Uterus (tissue), 3 donors: ENCODE measurements at regions not wholly inside any gene's neighbourhood (a gene's known extent, or its start where the extent isn't known, plus 50 kb on each side); places are given as distances from the start of the nearest gene placed in this dataset.

Source experiments
- DNase-seq, 2 donors: peaks; one replicate each; pipeline ENCODE4 v3.0.0-alpha.2; 2019 to 2020
- H3K27ac ChIP-seq, 2 donors: fragments of 200-600 bp; sonication (generic); 1 replicate in 1 of 2; 2 replicates in 1 of 2; pipeline ENCODE4 v1.5.1; 2016 to 2018
- H3K27me3 ChIP-seq, 2 donors: fragments of 200-600 bp; sonication (generic); one replicate each; pipeline ENCODE4 v1.5.1; 2018 to 2019; ENCODE audit warnings: control low read depth in 1 of 2
- H3K36me3 ChIP-seq, 2 donors: fragments of 200-600 bp; sonication (generic); one replicate each; pipeline ENCODE4 v1.5.1; 2019; ENCODE audit warnings: control low read depth in 1 of 2
- H3K4me1 ChIP-seq, 2 donors: fragments of 200-600 bp; sonication (generic); one replicate each; pipeline ENCODE4 v1.5.1; 2018 to 2019; ENCODE audit warnings: control low read depth in 1 of 2
- H3K4me3 ChIP-seq, 2 donors: fragments of 200-600 bp; sonication (generic); 1 replicate in 1 of 2; 2 replicates in 1 of 2; pipeline ENCODE4 v1.5.1; 2018 to 2019; ENCODE audit warnings: mild to moderate bottlenecking in 1 of 2
- H3K9me3 ChIP-seq, 2 donors: fragments of 200-600 bp; sonication (generic); one replicate each; pipeline ENCODE4 v1.5.1; 2019; ENCODE audit warnings: control low read depth in 1 of 2
- POLR2A ChIP-seq, 2 donors: fragments of 450-650 bp; IDR thresholded peaks; one replicate each; pipeline ENCODE4 v1.6.1; 2016; ENCODE audit warnings: antibody characterized with exemption in 2 of 2, mild to moderate bottlenecking in 1 of 2, moderate library complexity in 1 of 2
- intact Hi-C: fragments of 100-400 bp; cut with DNase I; formaldehyde crosslinking; loops from one replicate; pipeline ENCODE4 v1.15.1; 2023; ENCODE audit warnings: low total_unique reads
- TF ChIP-seq, protein P1 (sequence below), 4 experiments: fragments of 200-600 bp in 2 of 4; fragments of 450-650 bp in 2 of 4; sonication (generic) in 2 of 4; IDR thresholded peaks; one replicate each; pipeline ENCODE4 v1.5.1; 2016 to 2019; ENCODE audit warnings: antibody characterized with exemption in 4 of 4, mild to moderate bottlenecking in 2 of 4, moderate library complexity in 1 of 4
- donor health status: DM: yes; HTN: yes; CAD: no.

DNA sequence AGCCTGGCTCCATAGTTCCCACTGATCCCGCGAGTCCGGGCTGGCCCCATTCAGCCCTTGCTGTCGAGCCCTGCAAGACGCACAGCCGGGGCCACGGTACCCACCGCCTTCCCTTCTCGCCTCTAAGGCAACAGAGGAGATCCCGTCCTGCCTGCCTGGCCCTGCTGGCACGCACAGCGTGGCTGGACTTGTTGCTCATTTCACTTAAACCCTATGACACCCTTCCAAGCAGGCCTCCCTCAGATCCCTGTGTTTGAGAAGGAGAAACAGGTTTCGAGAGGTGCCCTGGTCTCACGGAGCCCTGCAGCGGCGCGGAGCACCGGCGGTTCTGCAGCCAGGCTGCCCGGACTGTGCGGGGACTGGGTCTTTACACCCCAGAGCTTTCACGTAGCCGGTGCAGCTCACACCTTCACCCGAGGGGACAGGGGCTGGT lies 1048.4 kb downstream of the BRD1 start:
- no peak overlapping the region for H3K4me3 ChIP-seq
- H3K4me1 ChIP-seq, result no peaks in the 10 kb centered on the region
- no peaks in the 10 kb centered on the region for H3K9me3 ChIP-seq
- no peaks in the 10 kb centered on the region for H3K27me3 ChIP-seq
- TF ChIP-seq, protein P1, sequence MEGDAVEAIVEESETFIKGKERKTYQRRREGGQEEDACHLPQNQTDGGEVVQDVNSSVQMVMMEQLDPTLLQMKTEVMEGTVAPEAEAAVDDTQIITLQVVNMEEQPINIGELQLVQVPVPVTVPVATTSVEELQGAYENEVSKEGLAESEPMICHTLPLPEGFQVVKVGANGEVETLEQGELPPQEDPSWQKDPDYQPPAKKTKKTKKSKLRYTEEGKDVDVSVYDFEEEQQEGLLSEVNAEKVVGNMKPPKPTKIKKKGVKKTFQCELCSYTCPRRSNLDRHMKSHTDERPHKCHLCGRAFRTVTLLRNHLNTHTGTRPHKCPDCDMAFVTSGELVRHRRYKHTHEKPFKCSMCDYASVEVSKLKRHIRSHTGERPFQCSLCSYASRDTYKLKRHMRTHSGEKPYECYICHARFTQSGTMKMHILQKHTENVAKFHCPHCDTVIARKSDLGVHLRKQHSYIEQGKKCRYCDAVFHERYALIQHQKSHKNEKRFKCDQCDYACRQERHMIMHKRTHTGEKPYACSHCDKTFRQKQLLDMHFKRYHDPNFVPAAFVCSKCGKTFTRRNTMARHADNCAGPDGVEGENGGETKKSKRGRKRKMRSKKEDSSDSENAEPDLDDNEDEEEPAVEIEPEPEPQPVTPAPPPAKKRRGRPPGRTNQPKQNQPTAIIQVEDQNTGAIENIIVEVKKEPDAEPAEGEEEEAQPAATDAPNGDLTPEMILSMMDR (IDR thresholded peaks at IDR 0.05), result no peak
- TF ChIP-seq POLR2A (IDR thresholded peaks at IDR 0.05), result no peak
- no peak overlapping the region for H3K27ac ChIP-seq
- H3K36me3 ChIP-seq, result no peaks in the 10 kb centered on the region
- no peak for DNase-seq
- intact Hi-C loops, result no loop called here

DNA sequence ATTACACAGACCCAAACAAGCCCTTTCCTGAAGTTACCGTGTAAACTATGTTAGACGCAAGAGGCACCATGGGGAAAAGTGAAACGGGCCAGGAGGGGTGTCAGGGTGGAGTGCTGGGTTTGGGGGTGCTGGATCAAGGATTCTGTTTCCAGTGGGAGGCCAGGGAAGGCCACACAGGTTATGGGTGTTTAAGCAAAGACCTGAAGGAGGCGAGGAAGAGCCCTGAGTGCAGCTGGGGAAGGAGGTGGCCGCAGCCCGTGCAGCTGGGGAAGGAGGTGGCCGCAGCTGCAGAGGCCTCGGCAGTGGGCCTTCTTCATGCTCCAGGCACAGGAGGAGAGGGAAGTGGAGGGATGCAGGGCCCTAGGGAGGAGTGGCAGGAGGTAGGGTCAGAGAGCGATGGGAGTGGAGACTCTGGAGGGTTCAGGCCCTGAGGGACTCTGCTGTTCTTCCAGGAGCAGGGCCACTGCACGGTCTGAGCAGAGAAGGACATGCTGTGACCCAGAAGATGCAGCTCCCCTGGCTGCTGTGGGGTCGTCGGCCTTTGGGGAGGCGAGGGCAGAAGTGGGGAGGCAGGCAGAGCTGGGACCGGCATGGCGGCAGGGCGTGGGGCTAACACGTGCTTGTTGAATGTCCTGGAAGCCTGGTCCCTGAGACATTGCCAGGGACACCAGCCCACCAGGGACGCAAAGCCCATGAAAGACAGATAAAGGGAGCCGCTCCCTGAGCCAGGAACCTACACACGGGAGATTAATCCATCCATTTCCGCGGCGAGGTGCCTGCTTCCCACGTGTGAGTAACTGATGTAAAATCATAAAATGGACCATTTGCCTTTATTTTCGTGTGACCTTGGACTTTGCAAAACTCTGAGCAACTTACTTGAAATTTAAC lies 1049.1 kb downstream of the BRD1 start:
- DNase-seq, result no peak
- Histone ChIP-seq H3K4me1 (no peaks in the 10 kb centered on the region), H3K27ac (no peak overlapping the region), H3K9me3 (no peaks in the 10 kb centered on the region), H3K27me3 (no peaks in the 10 kb centered on the region), H3K36me3 (no peaks in the 10 kb centered on the region), H3K4me3 (no peak overlapping the region)
- intact Hi-C loops, result no loop called here
- TF ChIP-seq, protein P1 (IDR thresholded peaks at IDR 0.05), result no peak
- TF ChIP-seq POLR2A (IDR thresholded peaks at IDR 0.05), result no peak

DNA sequence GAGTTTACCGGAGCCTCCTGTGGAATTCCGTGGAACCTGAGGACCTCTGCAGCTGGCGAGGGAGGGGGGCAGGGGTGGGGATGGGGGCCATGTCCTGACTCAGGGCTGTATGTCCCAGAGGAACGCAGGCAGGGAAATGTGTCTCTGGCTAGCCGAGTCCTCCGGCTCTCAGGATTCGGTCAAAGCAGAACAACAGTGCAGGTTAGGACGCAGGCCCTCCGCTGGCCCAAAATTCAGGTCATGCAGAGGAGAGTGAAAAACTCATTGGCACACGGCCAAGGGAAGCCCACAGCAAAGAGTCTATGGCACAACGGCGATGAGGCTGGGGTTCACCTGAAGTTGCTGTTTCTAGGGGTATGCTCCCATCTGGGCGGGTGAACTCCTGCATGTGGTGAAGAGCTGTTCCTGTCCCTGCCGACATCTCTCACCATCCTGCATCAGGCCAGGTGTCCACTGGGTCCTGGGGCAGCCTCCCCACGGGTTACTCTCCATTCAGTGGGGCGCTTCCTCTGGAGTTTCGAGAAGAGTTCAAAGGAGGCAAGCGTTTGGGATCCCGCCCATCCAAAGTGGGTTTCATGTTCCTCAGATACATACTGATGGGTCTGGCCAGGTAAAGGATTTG lies 1055.3 kb downstream of the BRD1 start:
- Histone ChIP-seq H3K9me3 (peaks cover 0 to 3% of the 10 kb centered on the region in 2 donors), H3K4me3 (no peak overlapping the region), H3K27ac (no peak overlapping the region), H3K4me1 (no peaks in the 10 kb centered on the region), H3K27me3 (no peaks in the 10 kb centered on the region), H3K36me3 (no peaks in the 10 kb centered on the region)
- no peak for DNase-seq
- TF ChIP-seq POLR2A (IDR thresholded peaks at IDR 0.05), result no peak
- TF ChIP-seq, protein P1 (IDR thresholded peaks at IDR 0.05), result no peak
- intact Hi-C loops, result no loop called here

DNA sequence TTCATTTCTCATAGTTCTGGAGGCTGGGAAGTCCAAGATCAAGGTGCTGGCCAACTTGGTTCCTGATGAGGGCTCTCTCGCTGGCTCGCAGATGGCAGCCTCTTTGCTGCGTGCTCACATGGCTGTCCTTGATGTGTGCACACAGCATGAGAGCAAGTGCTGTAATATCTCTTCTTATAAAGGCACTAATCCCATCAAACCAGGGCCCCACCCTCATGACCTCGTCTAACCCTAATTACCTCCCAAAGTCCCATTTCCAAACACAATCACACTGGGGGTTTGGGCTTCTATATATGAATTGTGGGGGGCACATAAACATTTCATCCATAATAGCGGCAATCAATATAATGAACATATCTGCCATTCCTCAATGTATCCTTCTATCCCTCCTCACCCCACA lies 1062.1 kb downstream of the BRD1 start:
- no peak overlapping the region for H3K27ac ChIP-seq
- H3K4me3 ChIP-seq, result no peak overlapping the region
- H3K9me3 ChIP-seq, result peaks cover 0 to 3% of the 10 kb centered on the region in 2 donors
- H3K27me3 ChIP-seq, result no peaks in the 10 kb centered on the region
- no peak for TF ChIP-seq POLR2A (IDR thresholded peaks at IDR 0.05)
- TF ChIP-seq, protein P1 (IDR thresholded peaks at IDR 0.05), result no peak
- H3K4me1 ChIP-seq, result no peaks in the 10 kb centered on the region
- H3K36me3 ChIP-seq, result no peaks in the 10 kb centered on the region
- intact Hi-C loops, result no loop called here
- DNase-seq, result no peak

DNA sequence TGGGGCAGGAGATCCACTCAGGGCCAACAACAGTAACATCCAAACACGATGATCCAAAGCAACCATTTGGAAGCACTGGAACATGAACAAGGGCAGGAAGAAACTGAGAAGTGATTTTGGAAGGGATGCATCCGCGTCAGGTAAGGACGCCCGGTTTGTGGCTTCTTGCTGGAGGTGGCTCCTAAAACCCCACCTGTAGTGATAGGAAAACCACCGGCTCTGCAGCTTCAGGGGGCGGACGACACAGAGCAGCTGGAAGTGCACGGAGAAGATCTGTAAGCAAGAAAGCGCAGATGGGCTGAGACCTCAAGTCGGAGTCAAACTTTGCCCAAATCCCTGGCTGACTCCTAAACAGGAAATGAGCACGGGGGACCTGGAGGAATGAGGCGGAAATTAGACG lies 1066.1 kb downstream of the BRD1 start:
- Histone ChIP-seq H3K9me3 (no peaks in the 10 kb centered on the region), H3K4me1 (no peaks in the 10 kb centered on the region), H3K27ac (no peak overlapping the region), H3K4me3 (no peak overlapping the region), H3K36me3 (no peaks in the 10 kb centered on the region), H3K27me3 (no peaks in the 10 kb centered on the region)
- TF ChIP-seq, protein P1 (IDR thresholded peaks at IDR 0.05), result no peak
- no peak for TF ChIP-seq POLR2A (IDR thresholded peaks at IDR 0.05)
- intact Hi-C loops, result no loop called here
- DNase-seq, result no peak
